Lower lobe of right lung (tissue), 2 donors: ENCODE measurements at regions not wholly inside any gene's neighbourhood (a gene's known extent, or its start where the extent isn't known, plus 50 kb on each side); places are given as distances from the start of the nearest gene placed in this dataset.

Experiments used
- ATAC-seq, 2 donors: fragments of 200-7000 bp; cut with Tn5 transposase; one replicate each; pipeline ENCODE4 v1.9.1; 2020 to 2022; ENCODE audit warnings: mild to moderate bottlenecking in 2 of 2, moderate library complexity in 2 of 2
- DNase-seq: peaks from one replicate; pipeline ENCODE4 v3.0.0-alpha.2; 2020
- H3K27ac ChIP-seq: fragments of 200-600 bp; one replicate; pipeline ENCODE4 v1.8.0; 2022
- H3K27me3 ChIP-seq: fragments of 200-600 bp; one replicate; pipeline ENCODE4 v1.8.0; 2022; ENCODE audit warnings: low read depth
- H3K36me3 ChIP-seq: fragments of 200-600 bp; one replicate; pipeline ENCODE4 v1.8.0; 2022; ENCODE audit warnings: mild to moderate bottlenecking
- H3K4me1 ChIP-seq: fragments of 200-600 bp; one replicate; pipeline ENCODE4 v1.8.0; 2022
- H3K4me3 ChIP-seq: fragments of 200-600 bp; one replicate; pipeline ENCODE4 v1.8.0; 2022; ENCODE audit warnings: mild to moderate bottlenecking
- H3K9me3 ChIP-seq: fragments of 200-600 bp; one replicate; pipeline ENCODE4 v1.8.0; 2022
- intact Hi-C: fragments of 100-400 bp; cut with DNase I; formaldehyde crosslinking; loops from one replicate; pipeline ENCODE4 v1.11.0; 2022
- TF ChIP-seq, protein P1 (sequence below): fragments of 200-600 bp; IDR thresholded peaks from one replicate; pipeline ENCODE4 v1.8.0; 2022; ENCODE audit warnings: antibody characterized with exemption, mild to moderate bottlenecking
- donor health status: DM: no; HTN: yes; CAD: no; lungs with severe emphysema.

DNA sequence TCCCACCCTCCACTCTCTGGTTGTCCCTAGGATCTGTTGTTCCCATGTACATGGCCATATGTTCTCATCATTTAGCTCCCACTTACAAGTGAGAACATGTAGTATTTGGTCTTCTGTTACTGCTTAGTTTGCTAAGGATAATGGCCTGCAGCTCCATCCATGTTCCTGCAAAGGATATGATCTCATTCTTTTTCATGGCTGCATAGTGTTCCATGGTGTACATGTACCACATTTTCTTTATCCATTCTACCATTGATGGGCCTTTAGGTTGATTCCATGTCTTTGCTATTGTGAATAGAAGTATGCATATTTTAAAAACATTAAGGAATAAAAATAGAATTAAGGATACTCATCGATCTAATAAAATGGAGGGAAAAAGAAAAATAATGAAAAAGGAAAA lies 278.4 kb downstream of the MBNL1 start:
- H3K4me3 ChIP-seq = no peak overlapping the region
- no peak overlapping the region for H3K27ac ChIP-seq
- H3K27me3 ChIP-seq = no peaks in the 10 kb centered on the region
- no peaks in the 10 kb centered on the region for H3K36me3 ChIP-seq
- H3K9me3 ChIP-seq = no peaks in the 10 kb centered on the region
- intact Hi-C loops = no loop called here
- no peaks in the 10 kb centered on the region for H3K4me1 ChIP-seq
- TF ChIP-seq, protein P1, sequence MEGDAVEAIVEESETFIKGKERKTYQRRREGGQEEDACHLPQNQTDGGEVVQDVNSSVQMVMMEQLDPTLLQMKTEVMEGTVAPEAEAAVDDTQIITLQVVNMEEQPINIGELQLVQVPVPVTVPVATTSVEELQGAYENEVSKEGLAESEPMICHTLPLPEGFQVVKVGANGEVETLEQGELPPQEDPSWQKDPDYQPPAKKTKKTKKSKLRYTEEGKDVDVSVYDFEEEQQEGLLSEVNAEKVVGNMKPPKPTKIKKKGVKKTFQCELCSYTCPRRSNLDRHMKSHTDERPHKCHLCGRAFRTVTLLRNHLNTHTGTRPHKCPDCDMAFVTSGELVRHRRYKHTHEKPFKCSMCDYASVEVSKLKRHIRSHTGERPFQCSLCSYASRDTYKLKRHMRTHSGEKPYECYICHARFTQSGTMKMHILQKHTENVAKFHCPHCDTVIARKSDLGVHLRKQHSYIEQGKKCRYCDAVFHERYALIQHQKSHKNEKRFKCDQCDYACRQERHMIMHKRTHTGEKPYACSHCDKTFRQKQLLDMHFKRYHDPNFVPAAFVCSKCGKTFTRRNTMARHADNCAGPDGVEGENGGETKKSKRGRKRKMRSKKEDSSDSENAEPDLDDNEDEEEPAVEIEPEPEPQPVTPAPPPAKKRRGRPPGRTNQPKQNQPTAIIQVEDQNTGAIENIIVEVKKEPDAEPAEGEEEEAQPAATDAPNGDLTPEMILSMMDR = no peak
- no peak for ATAC-seq
- no peak for DNase-seq

DNA sequence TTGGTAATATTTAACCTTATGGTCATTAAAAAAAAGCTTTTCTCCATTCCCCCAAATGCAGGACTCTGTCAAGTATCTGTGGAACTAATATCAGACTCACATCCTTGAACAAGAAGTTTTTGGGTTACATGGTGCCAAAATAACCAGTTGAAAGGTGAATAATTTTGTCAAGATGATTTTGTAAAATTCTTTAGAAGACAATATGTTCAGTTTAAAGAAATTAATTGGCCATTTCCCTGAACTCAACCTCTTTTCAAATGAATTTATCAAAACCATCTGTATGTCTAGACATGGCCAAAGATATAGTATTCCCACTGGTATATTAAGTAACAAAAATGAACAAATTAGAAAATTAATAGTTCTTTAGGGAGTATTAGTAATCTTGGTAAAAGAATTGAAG lies 280.5 kb downstream of the MBNL1 start:
- intact Hi-C loops = no loop called here
- no peak for DNase-seq
- Histone ChIP-seq H3K27ac (no peak overlapping the region), H3K27me3 (no peaks in the 10 kb centered on the region), H3K9me3 (no peaks in the 10 kb centered on the region), H3K36me3 (no peaks in the 10 kb centered on the region), H3K4me1 (no peaks in the 10 kb centered on the region), H3K4me3 (no peak overlapping the region)
- TF ChIP-seq, protein P1 = no peak
- ATAC-seq = no peak

DNA sequence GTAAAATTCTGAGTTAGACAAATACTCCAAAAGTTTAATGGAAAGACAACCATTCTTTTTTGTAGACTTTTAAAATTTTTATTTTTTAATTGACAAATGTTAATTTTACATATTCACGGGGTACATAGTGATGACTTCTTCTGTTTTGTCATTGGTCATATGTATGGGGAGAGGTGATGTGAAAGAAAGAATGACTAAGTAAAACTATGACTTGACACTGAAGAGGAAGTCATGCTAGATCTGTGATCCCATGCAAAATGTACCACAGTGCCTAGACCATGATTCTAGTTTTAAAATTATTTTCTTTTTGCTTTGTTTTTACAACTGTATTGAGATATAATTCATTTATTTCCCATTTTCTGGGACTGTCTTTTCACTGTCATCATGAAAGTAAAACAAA lies 281.6 kb downstream of the MBNL1 start:
- no peaks in the 10 kb centered on the region for H3K36me3 ChIP-seq
- TF ChIP-seq, protein P1 = no peak
- H3K27ac ChIP-seq = no peak overlapping the region
- H3K27me3 ChIP-seq = no peaks in the 10 kb centered on the region
- ATAC-seq (no peak), DNase-seq (no peak)
- intact Hi-C loops = no loop called here
- H3K4me1 ChIP-seq = no peaks in the 10 kb centered on the region
- no peaks in the 10 kb centered on the region for H3K9me3 ChIP-seq
- H3K4me3 ChIP-seq = no peak overlapping the region

DNA sequence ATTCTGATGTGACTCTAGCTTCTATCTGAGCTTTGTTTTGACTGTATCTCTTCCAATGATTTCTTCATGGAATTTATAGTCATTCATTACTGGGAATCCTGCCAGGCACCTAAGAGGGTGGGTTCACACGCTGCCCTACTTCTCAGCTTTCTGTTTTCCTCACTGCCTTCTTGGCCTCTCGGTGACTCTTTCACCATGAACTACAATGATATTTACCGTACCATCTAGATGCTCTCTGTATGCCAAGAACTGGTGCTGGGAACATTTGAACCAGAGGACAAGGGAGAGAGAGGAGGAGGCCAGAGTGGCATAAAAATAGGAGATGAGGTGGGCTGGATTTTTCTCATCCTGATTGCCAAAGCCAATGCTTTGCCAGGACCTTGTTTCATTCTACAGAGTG lies 280.0 kb upstream of the P2RY1 start:
- no peak for ATAC-seq
- H3K27me3 ChIP-seq = no peaks in the 10 kb centered on the region
- no peaks in the 10 kb centered on the region for H3K9me3 ChIP-seq
- H3K36me3 ChIP-seq = no peaks in the 10 kb centered on the region
- peaks cover 7% of the 10 kb centered on the region for H3K4me1 ChIP-seq
- no peak overlapping the region for H3K27ac ChIP-seq
- intact Hi-C loops = no loop called here
- no peak for DNase-seq
- H3K4me3 ChIP-seq = no peak overlapping the region
- TF ChIP-seq, protein P1 = no peak

DNA sequence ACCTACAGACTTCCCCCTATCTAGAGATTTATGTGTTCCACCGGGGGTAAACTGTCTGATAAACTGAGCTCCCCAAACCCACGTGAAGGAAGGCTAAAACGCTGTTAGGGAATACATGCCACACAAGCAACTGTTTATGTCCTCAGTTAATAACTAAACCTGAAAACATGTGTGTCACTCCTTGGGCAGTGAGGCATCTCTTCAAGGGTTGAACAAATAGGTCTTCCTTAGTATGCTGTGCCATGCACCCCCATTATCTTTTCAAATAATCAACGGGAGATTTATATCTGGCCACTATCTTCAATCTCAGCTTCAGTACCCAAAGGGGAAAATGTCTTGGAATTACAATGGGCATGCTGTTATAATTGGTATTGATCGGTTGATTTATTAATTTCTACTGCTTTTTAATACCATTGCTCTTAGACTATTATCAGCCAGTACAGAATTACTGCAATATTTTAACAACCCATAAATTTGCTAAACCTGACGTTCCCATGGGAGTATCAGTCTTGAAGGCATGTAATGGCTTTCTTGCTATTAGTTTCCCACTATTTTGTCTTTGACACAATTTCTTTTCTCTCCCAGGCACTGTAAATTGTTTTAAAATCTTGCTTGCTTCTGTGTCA lies 279.2 kb upstream of the P2RY1 start:
- TF ChIP-seq, protein P1 = no peak
- H3K27me3 ChIP-seq = no peaks in the 10 kb centered on the region
- intact Hi-C loops = no loop called here
- no peak overlapping the region for H3K4me3 ChIP-seq
- ATAC-seq = no peak
- H3K36me3 ChIP-seq = no peaks in the 10 kb centered on the region
- no peak for DNase-seq
- H3K4me1 ChIP-seq = peaks cover 7% of the 10 kb centered on the region
- H3K27ac ChIP-seq = no peak overlapping the region
- no peaks in the 10 kb centered on the region for H3K9me3 ChIP-seq
